PC-3 (cell line): ENCODE measurements at regions not wholly inside any gene's neighbourhood (a gene's known extent, or its start where the extent isn't known, plus 50 kb on each side); places are given as distances from the start of the nearest gene placed in this dataset.

ENCODE experiments used
- EZH2phosphoT487 ChIP-seq: fragments of 300-600 bp; sonication (generic); IDR thresholded peaks from 2 replicates; pipeline ENCODE4 v1.6.1; 2018; ENCODE audit warnings: mild to moderate bottlenecking, antibody characterized with exemption, low read length, borderline replicate concordance
- TF ChIP-seq, protein P1 (sequence below): fragments of 300-600 bp; sonication (generic); conservative IDR thresholded peaks from 2 replicates; pipeline ENCODE4 v1.5.1; 2017; ENCODE audit warnings: antibody characterized with exemption, low read depth, mild to moderate bottlenecking, low read length

DNA sequence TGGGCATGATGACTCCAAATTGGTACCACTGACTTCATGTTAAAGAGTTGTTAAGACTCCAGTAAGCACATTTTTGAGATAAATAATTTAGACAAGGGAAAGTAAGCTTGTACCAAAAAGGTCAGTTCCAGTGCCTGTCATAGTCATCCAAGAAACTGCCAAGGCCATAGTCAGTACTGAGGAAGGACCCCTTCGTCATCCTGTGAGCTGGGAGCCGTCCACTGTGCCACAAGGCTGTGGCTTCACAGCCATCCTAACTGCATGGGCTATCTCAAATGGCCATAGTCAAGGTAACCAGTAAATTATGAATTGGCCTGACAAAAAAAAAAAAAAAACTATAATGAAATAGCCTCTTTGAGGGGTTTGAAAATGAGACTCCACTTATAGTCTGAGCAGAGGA is 207.2 kb downstream of the C7orf25 start:
- TF ChIP-seq, protein P1, sequence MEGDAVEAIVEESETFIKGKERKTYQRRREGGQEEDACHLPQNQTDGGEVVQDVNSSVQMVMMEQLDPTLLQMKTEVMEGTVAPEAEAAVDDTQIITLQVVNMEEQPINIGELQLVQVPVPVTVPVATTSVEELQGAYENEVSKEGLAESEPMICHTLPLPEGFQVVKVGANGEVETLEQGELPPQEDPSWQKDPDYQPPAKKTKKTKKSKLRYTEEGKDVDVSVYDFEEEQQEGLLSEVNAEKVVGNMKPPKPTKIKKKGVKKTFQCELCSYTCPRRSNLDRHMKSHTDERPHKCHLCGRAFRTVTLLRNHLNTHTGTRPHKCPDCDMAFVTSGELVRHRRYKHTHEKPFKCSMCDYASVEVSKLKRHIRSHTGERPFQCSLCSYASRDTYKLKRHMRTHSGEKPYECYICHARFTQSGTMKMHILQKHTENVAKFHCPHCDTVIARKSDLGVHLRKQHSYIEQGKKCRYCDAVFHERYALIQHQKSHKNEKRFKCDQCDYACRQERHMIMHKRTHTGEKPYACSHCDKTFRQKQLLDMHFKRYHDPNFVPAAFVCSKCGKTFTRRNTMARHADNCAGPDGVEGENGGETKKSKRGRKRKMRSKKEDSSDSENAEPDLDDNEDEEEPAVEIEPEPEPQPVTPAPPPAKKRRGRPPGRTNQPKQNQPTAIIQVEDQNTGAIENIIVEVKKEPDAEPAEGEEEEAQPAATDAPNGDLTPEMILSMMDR = no peak
- no peak for TF ChIP-seq EZH2phosphoT487
